Right lung (tissue), 2 donors: ENCODE measurements at regions not wholly inside any gene's neighbourhood (a gene's known extent, or its start where the extent isn't known, plus 50 kb on each side); places are given as distances from the start of the nearest gene placed in this dataset.

Experiments
- DNase-seq, 2 donors: peaks; one replicate each; pipeline ENCODE4 v3.0.0-alpha.2; 2013

- DNase-seq: no peak
These were observed 54.4 kb upstream of the IRF2 start for GRCh38 chr4:184528713-184529112.

DNA sequence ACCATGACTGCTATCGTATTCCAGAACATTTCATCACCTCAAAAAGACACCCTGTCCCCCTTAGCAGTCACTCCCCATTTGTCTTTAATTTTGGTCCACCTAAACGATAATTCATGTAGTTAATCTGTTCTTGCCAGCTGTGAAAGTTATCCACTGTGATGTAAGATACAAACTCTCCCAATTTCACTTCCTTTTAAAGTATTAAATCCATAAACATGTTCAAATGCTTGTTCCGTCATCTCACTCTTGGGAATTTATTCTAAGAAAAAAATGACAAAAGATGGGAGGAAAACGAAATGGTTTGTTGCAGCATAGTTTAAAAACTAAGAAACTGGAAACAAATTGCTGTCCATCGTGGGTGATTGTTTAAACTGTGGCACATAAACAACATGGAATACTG, 53.7 kb upstream of the IRF2 start:
- no peak for DNase-seq

DNA sequence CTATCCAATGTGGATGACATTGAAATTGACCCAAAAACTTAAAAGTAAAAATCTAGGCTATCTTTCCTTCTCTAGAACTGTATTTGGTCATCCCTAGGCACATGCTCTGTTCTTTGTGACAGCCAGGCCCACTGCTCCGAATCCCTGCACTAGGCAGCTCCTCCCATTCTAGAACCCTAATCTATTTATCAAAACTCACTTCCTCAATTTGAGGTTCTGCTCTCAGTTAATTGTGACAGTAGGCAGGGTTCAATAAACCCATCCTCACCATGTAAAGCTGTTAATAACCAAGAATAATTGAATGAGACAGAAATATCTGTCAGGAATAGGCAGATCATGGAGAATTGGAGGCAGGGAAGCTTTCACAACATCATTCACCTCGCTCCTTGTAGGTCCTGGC, 51.9 kb upstream of the IRF2 start:
- no peak for DNase-seq
